Body of pancreas (tissue), 4 donors: ENCODE measurements at regions not wholly inside any gene's neighbourhood (a gene's known extent, or its start where the extent isn't known, plus 50 kb on each side); places are given as distances from the start of the nearest gene placed in this dataset.

Experiments used
- CTCF ChIP-seq, 7 experiments: fragments of 450-650 bp in 4 of 7; fragments of 200-600 bp in 3 of 7; sonication (generic) in 3 of 7; IDR thresholded peaks; one replicate each; pipeline ENCODE4 v1.5.1; 2016 to 2019; ENCODE audit warnings: antibody characterized with exemption in 7 of 7
- POLR2A ChIP-seq, 3 donors: fragments of 450-650 bp; IDR thresholded peaks; one replicate each; pipeline ENCODE4 v1.6.1; 2016; ENCODE audit warnings: antibody characterized with exemption in 3 of 3, mild to moderate bottlenecking in 2 of 3

GRCh38 chr17:77352441-77352840 is 211.7 kb downstream of the SEC14L1 start:
- TF ChIP-seq CTCF (IDR thresholded peaks at IDR 0.05) (no peak), POLR2A (IDR thresholded peaks at IDR 0.05) (no peak)
